GM12878 (cell line): ENCODE measurements at regions not wholly inside any gene's neighbourhood (a gene's known extent, or its start where the extent isn't known, plus 50 kb on each side); places are given as distances from the start of the nearest gene placed in this dataset.

ENCODE experiments used
- ATAC-seq: fragments of 200-7000 bp; cut with Tn5 transposase; 3 replicates; pipeline ENCODE4 v1.9.1; 2020; ENCODE audit warnings: mild to moderate bottlenecking, moderate library complexity
- BruUV-seq: library from RNA; stranded (reverse); fragments of 400-500 nt; replicated peaks from 2 replicates; lab custom pipeline; 2021; lab: Mats Ljungman, UMichigan
- CTCF ChIA-PET: fragments of 300-600 bp; sonication (Branson Sonifier 250); formaldehyde crosslinking; extraction: SDS; loops from one replicate; lab custom pipeline; 2021; ENCODE audit warnings: inconsistent platforms; lab: Yijun Ruan, JAX
- POLR2A ChIA-PET: fragments of 350-600 bp; formaldehyde crosslinking; extraction: SDS; loops from one replicate; lab custom pipeline; 2021; ENCODE audit warnings: inconsistent platforms; lab: Charles Lee
- RAD21 ChIA-PET: fragments of 300-600 bp; sonication (Branson Sonifier 250); formaldehyde crosslinking; loops from one replicate; lab custom pipeline; 2023; ENCODE audit warnings: antibody characterized with exemption; ENCODE audit not compliant: unreplicated experiment; lab: Charles Lee
- SMC1A ChIA-PET: fragments of 300-600 bp; sonication (Branson Sonifier 250); formaldehyde crosslinking; loops from one replicate; lab custom pipeline; 2023; ENCODE audit not compliant: unreplicated experiment, uncharacterized antibody; lab: Charles Lee
- DNase-seq: peaks from one replicate; pipeline ENCODE4 v3.0.0-alpha.2; 2011; ENCODE audit warnings: low read depth, low spot score
- FAIRE-seq: peaks from 3 replicates; lab custom pipeline; 2011; peaks lifted over from hg19 to GRCh38; lab: Jason Lieb, UNC
- H2AFZ ChIP-seq: 2 replicates; pipeline ENCODE4 v1.6.0; 2011; ENCODE audit warnings: low read depth, low read length, control low read depth; ENCODE audit not compliant: control insufficient read depth
- H3K27ac ChIP-seq: 2 replicates; pipeline ENCODE4 v1.5.1; 2011; ENCODE audit warnings: control low read depth; ENCODE audit not compliant: control insufficient read depth, insufficient read depth
- H3K27me3 ChIP-seq, 2 experiments: replicated peaks in 1 of 2; 2 replicates each; pipeline versions ENCODE4 v1.6.0 to v1.6.1; 2011; ENCODE audit warnings: low read length in 1 of 2; ENCODE audit not compliant: control insufficient read depth in 2 of 2, insufficient read depth in 2 of 2
- H3K36me3 ChIP-seq, 2 experiments: 2 replicates each; pipeline ENCODE4 v1.5.1; 2011; ENCODE audit warnings: low read length in 1 of 2; ENCODE audit not compliant: control insufficient read depth in 2 of 2, insufficient read depth in 2 of 2
- H3K4me1 ChIP-seq: 2 replicates; pipeline ENCODE4 v1.6.1; 2011; ENCODE audit warnings: mild to moderate bottlenecking, low read length, moderate library complexity, mixed read lengths; ENCODE audit not compliant: control insufficient read depth, insufficient read depth
- H3K4me2 ChIP-seq: 2 replicates; pipeline ENCODE4 v1.6.0; 2011; ENCODE audit warnings: control low read depth; ENCODE audit not compliant: control insufficient read depth, insufficient read depth
- H3K4me3 ChIP-seq: fragments of 200-600 bp; sonication (generic); 2 replicates; pipeline ENCODE4 v1.5.1; 2016
- H3K79me2 ChIP-seq: 2 replicates; pipeline ENCODE4 v1.6.0; 2011; ENCODE audit warnings: low read length; ENCODE audit not compliant: control insufficient read depth, insufficient read depth
- H3K9ac ChIP-seq: 2 replicates; pipeline ENCODE4 v1.8.0; 2011; ENCODE audit warnings: low read length, control low read depth, mixed read lengths; ENCODE audit not compliant: control insufficient read depth, insufficient read depth
- H3K9me3 ChIP-seq: replicated peaks from 3 replicates; pipeline ENCODE4 v1.5.1; 2011; ENCODE audit warnings: mild to moderate bottlenecking, low read length; ENCODE audit not compliant: control insufficient read depth, insufficient read depth
- H4K20me1 ChIP-seq: 2 replicates; pipeline ENCODE4 v1.6.0; 2011; ENCODE audit not compliant: control insufficient read depth, insufficient read depth
- ASH2L ChIP-seq: fragments of 300-600, 200-600 bp; sonication (generic); IDR thresholded peaks from 2 replicates; pipeline ENCODE4 v1.6.1; 2017; ENCODE audit warnings: low read depth, mild to moderate bottlenecking, borderline replicate concordance
- ATF3 ChIP-seq: IDR thresholded peaks from 2 replicates; pipeline ENCODE4 v1.6.1; 2011; ENCODE audit warnings: low read depth, mild to moderate bottlenecking, low read length, moderate library complexity, borderline replicate concordance; ENCODE audit errors: extremely low read depth
- BACH1 ChIP-seq: fragments of 450-650 bp; IDR thresholded peaks from 2 replicates; pipeline ENCODE4 v1.6.1; 2017; ENCODE audit warnings: mild to moderate bottlenecking, borderline replicate concordance
- CHD1 ChIP-seq: IDR thresholded peaks from 2 replicates; pipeline ENCODE4 v1.6.1; 2012; ENCODE audit warnings: low read depth, low read length, improper control_type of control experiment
- CREB1 ChIP-seq: IDR thresholded peaks from 2 replicates; pipeline ENCODE4 v1.6.1; 2012; ENCODE audit warnings: low read depth, mild to moderate bottlenecking, inconsistent platforms
- CUX1 ChIP-seq: IDR thresholded peaks from 2 replicates; pipeline ENCODE4 v1.6.1; 2012; ENCODE audit warnings: improper control_type of control experiment, low read depth, low read length; ENCODE audit not compliant: insufficient replicate concordance
- ELK1 ChIP-seq: IDR thresholded peaks from 2 replicates; pipeline ENCODE4 v1.6.1; 2012; ENCODE audit warnings: low read depth, low read length, improper control_type of control experiment
- IKZF2 ChIP-seq, 2 experiments: fragments of 450-650 bp; IDR thresholded peaks; 2 replicates each; pipeline ENCODE4 v1.6.1; 2017; ENCODE audit warnings: mild to moderate bottlenecking in 2 of 2, moderate library complexity in 2 of 2
- IRF4 ChIP-seq: IDR thresholded peaks from 2 replicates; pipeline ENCODE4 v1.6.1; 2011; ENCODE audit warnings: low read depth, low read length
- JUNB ChIP-seq: IDR thresholded peaks from 2 replicates; pipeline ENCODE4 v1.6.1; 2016; ENCODE audit warnings: antibody characterized with exemption, mild to moderate bottlenecking
- MAX ChIP-seq: IDR thresholded peaks from 2 replicates; pipeline ENCODE4 v1.6.1; 2012; ENCODE audit warnings: low read depth, low read length, improper control_type of control experiment
- MTA3 ChIP-seq: IDR thresholded peaks from 2 replicates; pipeline ENCODE4 v1.6.1; 2012; ENCODE audit warnings: low read length, inconsistent platforms, borderline replicate concordance
- NFYA ChIP-seq: IDR thresholded peaks from 2 replicates; pipeline ENCODE4 v1.6.1; 2011; ENCODE audit warnings: low read depth, mild to moderate bottlenecking, low read length, improper control_type of control experiment, borderline replicate concordance
- NFYB ChIP-seq: IDR thresholded peaks from 2 replicates; pipeline ENCODE4 v1.6.1; 2011; ENCODE audit warnings: low read depth, mild to moderate bottlenecking, low read length, improper control_type of control experiment, moderate library complexity; ENCODE audit not compliant: insufficient read depth
- PAX8 ChIP-seq: fragments of 450-650 bp; IDR thresholded peaks from 2 replicates; pipeline ENCODE4 v1.6.1; 2017; ENCODE audit warnings: mild to moderate bottlenecking, moderate library complexity
- POLR2A ChIP-seq: IDR thresholded peaks from 2 replicates; pipeline ENCODE4 v1.6.1; 2011; ENCODE audit warnings: low read depth, mild to moderate bottlenecking, low read length
- RUNX3 ChIP-seq: IDR thresholded peaks from 2 replicates; pipeline ENCODE4 v1.6.1; 2012; ENCODE audit warnings: low read length, inconsistent platforms
- SIX5 ChIP-seq: IDR thresholded peaks from 2 replicates; pipeline ENCODE4 v1.6.1; 2011; ENCODE audit warnings: mild to moderate bottlenecking, low read depth, low read length, moderate library complexity; ENCODE audit not compliant: severe bottlenecking
- TCF12 ChIP-seq: IDR thresholded peaks from 2 replicates; pipeline ENCODE4 v1.6.1; 2011; ENCODE audit warnings: low read depth, mild to moderate bottlenecking, low read length
- WGBS: methylation state at CpG from one replicate; pipeline ENCODE4 v1.1.6; 2016; ENCODE audit warnings: low lambda C conversion rate; ENCODE audit not compliant: insufficient replicate concordance, insufficient coverage; ENCODE audit errors: missing lambda C conversion rate; 5-methylcytosine and 5-hydroxymethylcytosine counted together
- in situ Hi-C: fragments of 300-500 bp; cut with MboI; formaldehyde crosslinking; loops from 9 replicates; pipeline ENCODE4 v1.14.3; 2018; ENCODE audit warnings: mixed read lengths
- intact Hi-C: fragments of 100-400 bp; cut with micrococcal nuclease; formaldehyde crosslinking; loops from one replicate; pipeline ENCODE4 v1.14.2; 2022; ENCODE audit not compliant: unreplicated experiment
- TF ChIP-seq, protein P1 (sequence below): IDR thresholded peaks from 2 replicates; pipeline ENCODE4 v1.6.1; 2012; ENCODE audit warnings: low read length, inconsistent platforms

- FAIRE-seq: no peak
- H3K4me1 ChIP-seq: no peaks in the 10 kb centered on the region; the same call in 1 of the 2 replicates
- H3K27me3 ChIP-seq: no peaks in the 10 kb centered on the region
- in situ Hi-C loops: no loop called here
- no peak for DNase-seq
- H3K36me3 ChIP-seq: no peaks in the 10 kb centered on the region
- ChIA-PET CTCF (no interaction called here), RAD21 (no interaction called here)
- H4K20me1 ChIP-seq: no peaks in the 10 kb centered on the region
- no peaks in the 10 kb centered on the region for H3K9me3 ChIP-seq
- no peak overlapping the region for H3K4me2 ChIP-seq
- no peak overlapping the region for H3K9ac ChIP-seq
- no peak overlapping the region for H2AFZ ChIP-seq
- no TSS peak for BruUV-seq
- no peak for TF ChIP-seq ATF3
- no peak for TF ChIP-seq MAX
- TF ChIP-seq PAX8: no peak
- TF ChIP-seq POLR2A: no peak
- TF ChIP-seq JUNB: no peak
- no peak for TF ChIP-seq CUX1
- TF ChIP-seq MTA3: no peak
- no peak for TF ChIP-seq IKZF2 (IDR thresholded peaks at IDR 0.05)
- no peak for TF ChIP-seq IRF4
- no peak for TF ChIP-seq NFYA
- no peak for TF ChIP-seq CREB1
- TF ChIP-seq TCF12: no peak
- TF ChIP-seq SIX5: no peak
- no peak for TF ChIP-seq ASH2L
- no peak for TF ChIP-seq RUNX3
- no peak for TF ChIP-seq BACH1
- TF ChIP-seq CHD1: no peak
- TF ChIP-seq, protein P1, sequence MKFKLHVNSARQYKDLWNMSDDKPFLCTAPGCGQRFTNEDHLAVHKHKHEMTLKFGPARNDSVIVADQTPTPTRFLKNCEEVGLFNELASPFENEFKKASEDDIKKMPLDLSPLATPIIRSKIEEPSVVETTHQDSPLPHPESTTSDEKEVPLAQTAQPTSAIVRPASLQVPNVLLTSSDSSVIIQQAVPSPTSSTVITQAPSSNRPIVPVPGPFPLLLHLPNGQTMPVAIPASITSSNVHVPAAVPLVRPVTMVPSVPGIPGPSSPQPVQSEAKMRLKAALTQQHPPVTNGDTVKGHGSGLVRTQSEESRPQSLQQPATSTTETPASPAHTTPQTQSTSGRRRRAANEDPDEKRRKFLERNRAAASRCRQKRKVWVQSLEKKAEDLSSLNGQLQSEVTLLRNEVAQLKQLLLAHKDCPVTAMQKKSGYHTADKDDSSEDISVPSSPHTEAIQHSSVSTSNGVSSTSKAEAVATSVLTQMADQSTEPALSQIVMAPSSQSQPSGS: no peak
- no peak for TF ChIP-seq ELK1
- TF ChIP-seq NFYB: no peak
- TF ChIP-seq, all 136 proteins: peak for 0
- ATAC-seq: peak; percentile 60
- no peak overlapping the region for H3K27ac ChIP-seq
- H3K4me3 ChIP-seq: no peak overlapping the region
- intact Hi-C loops: no loop called here
- WGBS: 18% methylated on average over 1 of the region's 1 CpG
- ChIA-PET POLR2A (no interaction called here), SMC1A (no interaction called here)
- H3K79me2 ChIP-seq: no peaks in the 10 kb centered on the region
Measured at GRCh38 chr3:168414149-168414548, 318.4 kb upstream of the GOLIM4 start.
